SK-N-SH (cell line): ENCODE measurements at regions not wholly inside any gene's neighbourhood (a gene's known extent, or its start where the extent isn't known, plus 50 kb on each side); places are given as distances from the start of the nearest gene placed in this dataset.

Experiments
- CTCF ChIA-PET: fragments of 300-600, 350-600 bp; formaldehyde crosslinking; extraction: SDS; loops from one replicate; lab custom pipeline; 2021; lab: Yijun Ruan, JAX
- POLR2A ChIA-PET: fragments of 350-600 bp; sonication (Branson Sonifier 250); formaldehyde crosslinking; extraction: SDS; loops from one replicate; lab custom pipeline; 2020; ENCODE audit warnings: antibody characterized with exemption, inconsistent platforms; lab: Yijun Ruan, JAX
- DNase-seq: peaks from one replicate; pipeline ENCODE4 v3.0.0; 2012
- H2AFZ ChIP-seq: fragments of 200-600 bp; sonication (generic); 2 replicates; pipeline ENCODE4 v1.8.1; 2016; ENCODE audit warnings: antibody characterized with exemption, mild to moderate bottlenecking, low read depth
- H3F3A ChIP-seq: fragments of 200-600 bp; sonication (generic); replicated peaks from 2 replicates; pipeline ENCODE3; 2016; ENCODE audit warnings: antibody characterized with exemption, mild to moderate bottlenecking; ENCODE audit not compliant: insufficient read depth
- H3K27ac ChIP-seq, 2 experiments: fragments of 200-500 bp in 1 of 2; fragments of 200-600 bp in 1 of 2; sonication (Bioruptor generic) in 1 of 2; sonication (generic), shearing (Covaris generic) in 1 of 2; 2 replicates each; pipeline versions ENCODE4 v1.5.1 to v1.6.1; 2014 to 2016; ENCODE audit warnings: low read depth in 2 of 2, inconsistent platforms in 1 of 2, low read length in 1 of 2, mild to moderate bottlenecking in 1 of 2, mixed read lengths in 1 of 2
- H3K27me3 ChIP-seq: fragments of 200-600 bp; sonication (generic), shearing (Covaris generic); 2 replicates; pipeline ENCODE4 v1.6.1; 2016; ENCODE audit warnings: mixed run types; ENCODE audit not compliant: insufficient read depth
- H3K36me3 ChIP-seq, 2 experiments: fragments of 200-500 bp in 1 of 2; fragments of 200-600 bp in 1 of 2; sonication (Bioruptor generic) in 1 of 2; sonication (generic) in 1 of 2; replicated peaks in 1 of 2; 2 replicates each; pipeline versions ENCODE3 to v1.5.1; 2014 to 2016; ENCODE audit warnings: low read length in 1 of 2, mild to moderate bottlenecking in 1 of 2; ENCODE audit not compliant: insufficient read depth in 2 of 2, control insufficient read depth in 1 of 2
- H3K4me1 ChIP-seq, 2 experiments: fragments of 200-500 bp in 1 of 2; fragments of 200-600 bp in 1 of 2; sonication (Bioruptor generic) in 1 of 2; sonication (generic), shearing (Covaris generic) in 1 of 2; 2 replicates each; pipeline versions ENCODE4 v1.5.1 to v1.6.1; 2014 to 2016; ENCODE audit warnings: low read depth in 1 of 2, low read length in 1 of 2, mixed run types in 1 of 2; ENCODE audit not compliant: insufficient read depth in 2 of 2, control insufficient read depth in 1 of 2
- H3K4me2 ChIP-seq: fragments of 200-600 bp; sonication (generic), shearing (Covaris generic); 2 replicates; pipeline ENCODE4 v1.6.1; 2017; ENCODE audit warnings: mixed run types
- H3K4me3 ChIP-seq, 2 experiments: fragments of 200-500 bp in 1 of 2; fragments of 200-600 bp in 1 of 2; sonication (Bioruptor generic) in 1 of 2; sonication (generic), shearing (Covaris generic) in 1 of 2; 2 replicates each; pipeline versions ENCODE4 v1.5.1 to v1.8.1; 2014 to 2016; ENCODE audit warnings: low read depth in 2 of 2, inconsistent platforms in 1 of 2, low read length in 1 of 2, mild to moderate bottlenecking in 1 of 2, mixed read lengths in 1 of 2, moderate library complexity in 1 of 2
- H3K79me2 ChIP-seq: fragments of 200-600 bp; sonication (generic); 2 replicates; pipeline ENCODE4 v1.8.1; 2017; ENCODE audit warnings: mild to moderate bottlenecking; ENCODE audit not compliant: insufficient read depth
- H3K9ac ChIP-seq: fragments of 200-600 bp; sonication (generic); 2 replicates; pipeline ENCODE4 v1.6.1; 2017; ENCODE audit warnings: mixed run types
- H3K9me2 ChIP-seq: fragments of 200-600 bp; sonication (generic); 2 replicates; pipeline ENCODE4 v1.6.1; 2017; ENCODE audit warnings: mixed run types
- H3K9me3 ChIP-seq: fragments of 200-600 bp; sonication (generic); 2 replicates; pipeline ENCODE4 v1.6.1; 2017; ENCODE audit warnings: mixed run types, mild to moderate bottlenecking, moderate library complexity
- H4K20me1 ChIP-seq: fragments of 200-600 bp; sonication (generic); 2 replicates; pipeline ENCODE4 v1.6.1; 2017; ENCODE audit warnings: mild to moderate bottlenecking, mixed run types; ENCODE audit not compliant: insufficient read depth
- CHD2 ChIP-seq: fragments of 150-350 bp; IDR thresholded peaks from 2 replicates; pipeline ENCODE4 v1.6.1; 2018; ENCODE audit warnings: low read length; ENCODE audit not compliant: partially characterized antibody
- EP300 ChIP-seq, 2 experiments: IDR thresholded peaks; 2 replicates each; pipeline versions ENCODE4 v1.4.0 to v1.6.1; 2012; ENCODE audit warnings: borderline replicate concordance in 1 of 2, low read depth in 1 of 2, low read length in 1 of 2
- EZH2phosphoT487 ChIP-seq: fragments of 200-600 bp; sonication (generic); IDR thresholded peaks from 2 replicates; pipeline ENCODE4 v1.6.1; 2017; ENCODE audit warnings: low read depth, mixed run types, mild to moderate bottlenecking, antibody characterized with exemption, moderate library complexity, borderline replicate concordance
- FOXJ3 ChIP-seq: sonication (generic); formaldehyde crosslinking; IDR thresholded peaks from 2 replicates; pipeline ENCODE4 v1.5.1; 2020; ENCODE audit warnings: mild to moderate bottlenecking, missing genetic modification reagents
- FOXM1 ChIP-seq: IDR thresholded peaks from 2 replicates; pipeline ENCODE4 v1.4.0; 2012; ENCODE audit warnings: low read depth, mild to moderate bottlenecking
- GABPA ChIP-seq: IDR thresholded peaks from 2 replicates; pipeline ENCODE4 v1.4.0; 2012; ENCODE audit warnings: low read depth, mild to moderate bottlenecking
- GATA2 ChIP-seq: sonication (generic); formaldehyde crosslinking; IDR thresholded peaks from 2 replicates; pipeline ENCODE4 v1.5.0; 2020; ENCODE audit warnings: mild to moderate bottlenecking, missing genetic modification reagents
- IRF3 ChIP-seq: fragments of 150-350 bp; IDR thresholded peaks from 2 replicates; pipeline ENCODE4 v1.6.1; 2016; ENCODE audit warnings: mild to moderate bottlenecking, low read depth, low read length
- MEF2A ChIP-seq: IDR thresholded peaks from 2 replicates; pipeline ENCODE4 v1.4.0; 2012; ENCODE audit warnings: low read depth, borderline replicate concordance
- MXI1 ChIP-seq: IDR thresholded peaks from 2 replicates; pipeline ENCODE4 v1.6.1; 2012; ENCODE audit warnings: mild to moderate bottlenecking, low read depth, low read length, improper control_type of control experiment
- NFIC ChIP-seq: IDR thresholded peaks from 2 replicates; pipeline ENCODE4 v1.4.0; 2012; ENCODE audit warnings: borderline replicate concordance
- NRF1 ChIP-seq: IDR thresholded peaks from 2 replicates; pipeline ENCODE4 v1.6.1; 2012; ENCODE audit warnings: low read depth, mild to moderate bottlenecking, low read length
- PBX3 ChIP-seq: IDR thresholded peaks from 2 replicates; pipeline ENCODE4; 2012
- REST ChIP-seq: IDR thresholded peaks from 2 replicates; pipeline ENCODE4 v1.6.1; 2012; ENCODE audit warnings: mild to moderate bottlenecking, low read depth, low read length, moderate library complexity
- RXRA ChIP-seq: IDR thresholded peaks from 2 replicates; pipeline ENCODE4 v1.4.0; 2012; ENCODE audit warnings: low read depth, mild to moderate bottlenecking, borderline replicate concordance
- SMC3 ChIP-seq: IDR thresholded peaks from 2 replicates; pipeline ENCODE4 v1.6.1; 2012; ENCODE audit warnings: low read depth, low read length, improper control_type of control experiment
- TAF1 ChIP-seq: IDR thresholded peaks from 2 replicates; pipeline ENCODE4 v1.6.1; 2012; ENCODE audit warnings: low read depth, mild to moderate bottlenecking, low read length, moderate library complexity, borderline replicate concordance
- YY1 ChIP-seq: IDR thresholded peaks from 2 replicates; pipeline ENCODE4 v1.4.0; 2012; ENCODE audit warnings: low read depth, mild to moderate bottlenecking
- ZBTB33 ChIP-seq: IDR thresholded peaks from 2 replicates; pipeline ENCODE4 v1.4.0; 2012; ENCODE audit warnings: low read depth, borderline replicate concordance
- WGBS: methylation state at CpG from one replicate; pipeline ENCODE4 v1.1.6; 2017; ENCODE audit warnings: low lambda C conversion rate; 5-methylcytosine and 5-hydroxymethylcytosine counted together

GRCh38 chr22:27493796-27494195, 307.8 kb downstream of the MN1 start:
- Histone ChIP-seq H3K9me2 (no peaks in the 10 kb centered on the region), H3K4me2 (no peak overlapping the region), H3K4me3 (no peak overlapping the region), H3K27ac (no peak overlapping the region), H3K4me1 (peaks cover 4 to 9% of the 10 kb centered on the region in 2 experiments; a peak in 2 of 4 replicates), H3K36me3 (no peaks in the 10 kb centered on the region), H4K20me1 (no peaks in the 10 kb centered on the region), H3K9ac (no peak overlapping the region), H3K9me3 (no peaks in the 10 kb centered on the region), H3K27me3 (no peaks in the 10 kb centered on the region), H2AFZ (no peak overlapping the region), H3F3A (no peaks in the 10 kb centered on the region), H3K79me2 (no peaks in the 10 kb centered on the region)
- 81% methylated on average over 4 of the region's 4 CpGs for WGBS
- ChIA-PET CTCF (no interaction called here), POLR2A (no interaction called here)
- no peak for TF ChIP-seq EP300 (IDR thresholded peaks at IDR 0.05; ENCODE audit: borderline replicate concordance in 1 of 2, low read depth in 1 of 2, low read length in 1 of 2)
- no peak for TF ChIP-seq NRF1
- no peak for TF ChIP-seq FOXM1
- TF ChIP-seq ZBTB33: no peak
- no peak for TF ChIP-seq RXRA
- TF ChIP-seq SMC3: no peak
- no peak for TF ChIP-seq IRF3
- TF ChIP-seq FOXJ3 (CRISPR knock-in tag): no peak
- no peak for TF ChIP-seq CHD2
- TF ChIP-seq YY1: no peak
- no peak for TF ChIP-seq PBX3
- TF ChIP-seq MXI1: no peak
- TF ChIP-seq TAF1: no peak
- no peak for TF ChIP-seq REST
- TF ChIP-seq MEF2A: no peak
- no peak for TF ChIP-seq GATA2
- no peak for TF ChIP-seq EZH2phosphoT487
- TF ChIP-seq NFIC: no peak
- TF ChIP-seq GABPA: no peak
- DNase-seq: no peak
